ENCODE measurements at regions not wholly inside any gene's neighbourhood (a gene's known extent, or its start where the extent isn't known, plus 50 kb on each side); places are given as distances from the start of the nearest gene placed in this dataset.

GRCh38 chr12:94813314-94813713, 163.0 kb upstream of the TMCC3 start:
- DNase-seq, result no peak

GRCh38 chr12:94812345-94812744, 162.0 kb upstream of the TMCC3 start:
- no peak for DNase-seq

GRCh38 chr12:94811611-94812010, 161.3 kb upstream of the TMCC3 start:
- no peak for DNase-seq

- no peak for DNase-seq
Measured at GRCh38 chr12:94807951-94808350, 157.6 kb upstream of the TMCC3 start.

- no peak for DNase-seq
Measured at GRCh38 chr12:94806617-94807016, 156.3 kb upstream of the TMCC3 start.

GRCh38 chr12:94805749-94806529, 155.6 kb upstream of the TMCC3 start:
- no peak for DNase-seq

- no peak for DNase-seq
Measured at GRCh38 chr12:94803939-94804338, 153.6 kb upstream of the TMCC3 start.

GRCh38 chr12:94802796-94803195, 152.4 kb upstream of the TMCC3 start:
- no peak for DNase-seq

GRCh38 chr12:94801745-94802144, 151.4 kb upstream of the TMCC3 start:
- DNase-seq, result no peak

GRCh38 chr12:94799136-94799535, 148.8 kb upstream of the TMCC3 start:
- DNase-seq, result no peak

GRCh38 chr12:94798113-94798512, 147.8 kb upstream of the TMCC3 start:
- DNase-seq, result no peak

- peak; percentile 21 for DNase-seq
Measured at GRCh38 chr12:94795520-94795919, 145.2 kb upstream of the TMCC3 start.

- DNase-seq, result no peak
Measured at GRCh38 chr12:94795044-94795443, 144.7 kb upstream of the TMCC3 start.

GRCh38 chr12:94793191-94793595, 142.8 kb upstream of the TMCC3 start:
- DNase-seq, result no peak

- no peak for DNase-seq
Measured at GRCh38 chr12:94792693-94793092, 142.3 kb upstream of the TMCC3 start.

GRCh38 chr12:94791933-94792332, 141.6 kb upstream of the TMCC3 start:
- DNase-seq, result no peak

GRCh38 chr12:94790825-94791224, 140.5 kb upstream of the TMCC3 start:
- DNase-seq, result no peak

- DNase-seq, result no peak
Measured at GRCh38 chr12:94790370-94790769, 140.0 kb upstream of the TMCC3 start.

GRCh38 chr12:94789510-94790225, 139.3 kb upstream of the TMCC3 start:
- no peak for DNase-seq

GRCh38 chr12:94788298-94788697, 137.9 kb upstream of the TMCC3 start:
- DNase-seq, result no peak

- no peak for DNase-seq
Measured at GRCh38 chr12:94786906-94787305, 136.5 kb upstream of the TMCC3 start.

- no peak for DNase-seq
Measured at GRCh38 chr12:94783862-94784261, 133.5 kb upstream of the TMCC3 start.

GRCh38 chr12:94783343-94783742, 133.0 kb upstream of the TMCC3 start:
- no peak for DNase-seq

- no peak for DNase-seq
Measured at GRCh38 chr12:94781835-94782234, 131.5 kb upstream of the TMCC3 start.

GRCh38 chr12:94779485-94779884, 129.1 kb upstream of the TMCC3 start:
- no peak for DNase-seq

Data from amniotic stem cell (primary cell).